Activated naive CD4-positive, alpha-beta T cell treated with anti-CD3 and anti-CD28 coated beads, Interleukin-2, amount 10 ng/mL, durations not matched to agents 7 days and 5 days (primary cell): ENCODE measurements at regions not wholly inside any gene's neighbourhood (a gene's known extent, or its start where the extent isn't known, plus 50 kb on each side); places are given as distances from the start of the nearest gene placed in this dataset.

Experiments
- CTCF ChIA-PET: fragments of 350-600 bp; sonication (Branson Sonifier 250); formaldehyde crosslinking; loops from one replicate; lab custom pipeline; 2021; ENCODE audit warnings: antibody characterized with exemption; lab: Charles Lee
- DNase-seq: peaks from one replicate; pipeline ENCODE4 v3.0.0-alpha.2; 2020
- H3K27ac Mint-ChIP-seq: one replicate; pipeline ENCODE4 v1.8.0; 2021; ENCODE audit warnings: mild to moderate bottlenecking, moderate library complexity, mixed read lengths
- H3K27me3 Mint-ChIP-seq: one replicate; pipeline ENCODE4 v1.8.0; 2021; ENCODE audit warnings: mild to moderate bottlenecking, mixed read lengths
- H3K36me3 Mint-ChIP-seq: one replicate; pipeline ENCODE4 v1.8.0; 2021; ENCODE audit warnings: mixed read lengths
- H3K4me1 Mint-ChIP-seq: one replicate; pipeline ENCODE4 v1.8.0; 2021; ENCODE audit warnings: mixed read lengths
- H3K4me3 Mint-ChIP-seq: one replicate; pipeline ENCODE4 v1.8.0; 2021; ENCODE audit warnings: mild to moderate bottlenecking, moderate library complexity, mixed read lengths
- H3K9me3 Mint-ChIP-seq: one replicate; pipeline ENCODE4 v1.8.0; 2021; ENCODE audit warnings: mixed read lengths

DNA sequence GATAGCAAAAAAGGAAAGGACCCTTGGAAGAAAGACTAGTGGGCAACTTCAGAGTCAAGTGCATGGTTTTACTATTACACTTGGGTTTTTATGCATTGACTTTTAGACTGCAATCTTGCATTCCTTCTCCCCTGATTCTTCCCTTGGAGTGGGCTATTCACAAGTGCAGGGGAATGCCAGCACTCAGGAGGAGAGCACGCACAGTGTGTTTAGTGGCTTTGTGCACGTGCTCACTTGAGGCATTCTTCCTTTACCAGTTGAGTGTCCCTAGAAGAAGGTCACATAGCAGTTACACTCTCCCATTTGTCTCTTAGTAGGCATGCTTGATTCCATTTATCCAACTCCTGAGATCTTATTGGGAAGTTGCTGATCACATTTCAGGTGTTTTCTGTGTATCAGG lies 351.1 kb upstream of the HSFY2 start:
- no peak for DNase-seq
- Mint-ChIP-seq H3K27ac (no peak overlapping the region), H3K4me3 (no peak overlapping the region), H3K27me3 (peaks cover 5% of the 10 kb centered on the region), H3K36me3 (no peaks in the 10 kb centered on the region), H3K4me1 (no peaks in the 10 kb centered on the region), H3K9me3 (no peaks in the 10 kb centered on the region)
- CTCF ChIA-PET: no interaction called here

DNA sequence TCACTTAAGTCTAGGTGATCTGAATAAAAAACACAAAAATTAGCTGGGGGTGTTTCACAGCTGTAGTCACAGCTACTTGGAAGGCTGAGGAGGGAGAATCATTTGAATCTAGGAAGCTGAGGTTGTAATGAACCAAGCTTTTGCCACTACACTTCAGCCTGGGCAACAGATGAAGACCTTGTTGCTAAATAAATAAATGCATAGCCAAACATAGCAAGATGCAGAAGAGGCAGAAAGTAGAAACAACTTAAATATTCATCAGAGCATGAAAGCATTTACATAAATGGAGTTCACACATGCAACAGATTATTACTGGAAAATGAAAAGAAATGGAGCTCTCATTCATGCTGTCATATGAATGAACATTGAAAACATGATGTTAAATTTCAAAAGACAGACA lies 348.9 kb upstream of the HSFY2 start:
- CTCF ChIA-PET: no interaction called here
- Mint-ChIP-seq H3K9me3 (no peaks in the 10 kb centered on the region), H3K4me3 (no peak overlapping the region), H3K4me1 (no peaks in the 10 kb centered on the region), H3K36me3 (no peaks in the 10 kb centered on the region), H3K27ac (no peak overlapping the region), H3K27me3 (peaks cover 5% of the 10 kb centered on the region)
- DNase-seq: no peak

DNA sequence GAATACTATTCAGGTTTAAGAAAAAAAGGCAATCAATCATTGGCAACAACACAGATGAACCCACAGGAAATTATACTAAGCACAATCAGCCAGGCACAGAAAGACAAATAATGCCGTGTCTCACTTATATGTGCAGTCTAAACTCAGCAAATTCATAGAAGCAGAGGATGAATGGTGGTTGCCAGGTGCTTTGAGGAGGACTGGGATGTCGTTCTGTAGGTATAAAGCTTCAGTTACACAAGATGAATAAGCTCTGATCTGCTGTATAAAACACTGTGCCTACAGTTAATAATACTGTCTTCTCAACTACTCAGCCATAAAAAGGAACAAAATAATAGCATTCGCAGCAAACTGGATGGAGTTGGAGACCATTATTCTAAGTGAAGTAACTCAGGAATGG lies 324.8 kb upstream of the HSFY2 start:
- Mint-ChIP-seq H3K27ac (no peak overlapping the region), H3K36me3 (no peaks in the 10 kb centered on the region), H3K9me3 (peaks cover 6% of the 10 kb centered on the region), H3K27me3 (no peaks in the 10 kb centered on the region), H3K4me1 (no peaks in the 10 kb centered on the region), H3K4me3 (no peak overlapping the region)
- CTCF ChIA-PET: no interaction called here
- DNase-seq: no peak

DNA sequence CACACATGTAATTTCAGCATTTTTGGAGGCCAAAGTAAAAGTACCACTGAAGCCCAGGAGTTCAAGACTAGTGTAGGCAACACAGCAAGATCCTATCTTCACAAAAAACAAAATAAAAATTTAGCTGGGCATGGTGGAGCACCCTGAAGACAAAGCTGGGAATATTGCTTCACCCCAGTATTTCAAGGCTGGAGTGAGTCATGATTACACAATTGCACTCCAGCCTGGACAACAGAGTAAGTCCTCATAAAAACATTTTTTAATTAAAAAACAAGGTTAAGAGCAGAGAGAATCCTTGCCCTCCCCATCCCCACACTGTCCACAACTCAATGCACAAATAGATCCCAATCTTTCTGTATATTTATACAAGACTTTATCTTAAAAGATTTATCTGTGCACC lies 321.9 kb upstream of the HSFY2 start:
- no peaks in the 10 kb centered on the region for H3K4me1 Mint-ChIP-seq
- H3K36me3 Mint-ChIP-seq: no peaks in the 10 kb centered on the region
- DNase-seq: no peak
- H3K27ac Mint-ChIP-seq: no peak overlapping the region
- peaks cover 11% of the 10 kb centered on the region for H3K27me3 Mint-ChIP-seq
- H3K9me3 Mint-ChIP-seq: no peaks in the 10 kb centered on the region
- H3K4me3 Mint-ChIP-seq: no peak overlapping the region
- CTCF ChIA-PET: no interaction called here

DNA sequence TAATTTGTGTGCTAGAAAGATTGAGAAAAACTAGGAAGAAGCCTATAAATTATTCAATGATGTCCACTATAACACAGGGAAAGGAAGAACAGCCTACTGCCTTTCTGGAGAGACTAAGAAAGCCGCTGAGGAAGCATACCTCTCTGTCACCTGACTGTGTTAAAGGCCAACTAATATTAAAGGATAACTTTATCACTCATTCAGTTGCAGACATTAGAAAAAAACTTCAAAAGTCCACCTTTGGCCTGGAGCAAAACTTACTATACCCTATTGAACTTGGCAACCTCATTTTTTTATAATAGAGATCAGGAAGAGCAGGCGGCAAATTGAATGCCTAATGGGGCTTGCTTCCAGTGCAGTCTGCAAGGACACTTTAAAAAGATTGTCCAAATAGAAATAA lies 309.5 kb upstream of the HSFY2 start:
- Mint-ChIP-seq H3K36me3 (no peaks in the 10 kb centered on the region), H3K27ac (no peak overlapping the region), H3K27me3 (peaks cover 5% of the 10 kb centered on the region), H3K4me3 (no peak overlapping the region), H3K9me3 (no peaks in the 10 kb centered on the region), H3K4me1 (no peaks in the 10 kb centered on the region)
- DNase-seq: no peak
- CTCF ChIA-PET: no interaction called here

DNA sequence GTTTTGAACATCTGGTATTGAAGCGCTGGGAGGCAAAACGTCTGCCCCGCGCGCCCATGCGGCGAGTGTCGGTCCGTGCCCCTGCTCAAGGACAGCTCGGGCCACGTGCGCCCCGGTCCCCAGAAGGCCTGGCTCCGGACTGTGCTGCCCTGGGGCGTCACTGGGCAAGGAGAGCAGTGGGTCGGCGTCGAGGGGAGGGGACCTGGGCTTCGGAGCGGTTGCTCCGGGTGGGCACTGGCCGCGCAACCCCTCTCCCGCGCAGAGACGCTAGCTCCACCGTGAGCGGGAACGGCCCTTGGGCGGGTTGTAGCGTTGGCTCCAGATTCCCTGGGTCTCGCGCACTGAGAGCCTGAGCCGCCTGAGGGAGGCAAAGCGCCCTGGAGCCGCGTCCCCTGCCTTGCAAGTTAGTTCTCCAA lies 304.2 kb upstream of the HSFY2 start:
- DNase-seq: peak; percentile 34
- Mint-ChIP-seq H3K36me3 (peaks cover 4% of the 10 kb centered on the region), H3K9me3 (no peaks in the 10 kb centered on the region), H3K4me3 (peak overlapping the region; percentile 90), H3K27ac (peak overlapping the region; percentile 82), H3K4me1 (peaks cover 14% of the 10 kb centered on the region), H3K27me3 (peaks cover 14% of the 10 kb centered on the region)
- CTCF ChIA-PET: no interaction called here

DNA sequence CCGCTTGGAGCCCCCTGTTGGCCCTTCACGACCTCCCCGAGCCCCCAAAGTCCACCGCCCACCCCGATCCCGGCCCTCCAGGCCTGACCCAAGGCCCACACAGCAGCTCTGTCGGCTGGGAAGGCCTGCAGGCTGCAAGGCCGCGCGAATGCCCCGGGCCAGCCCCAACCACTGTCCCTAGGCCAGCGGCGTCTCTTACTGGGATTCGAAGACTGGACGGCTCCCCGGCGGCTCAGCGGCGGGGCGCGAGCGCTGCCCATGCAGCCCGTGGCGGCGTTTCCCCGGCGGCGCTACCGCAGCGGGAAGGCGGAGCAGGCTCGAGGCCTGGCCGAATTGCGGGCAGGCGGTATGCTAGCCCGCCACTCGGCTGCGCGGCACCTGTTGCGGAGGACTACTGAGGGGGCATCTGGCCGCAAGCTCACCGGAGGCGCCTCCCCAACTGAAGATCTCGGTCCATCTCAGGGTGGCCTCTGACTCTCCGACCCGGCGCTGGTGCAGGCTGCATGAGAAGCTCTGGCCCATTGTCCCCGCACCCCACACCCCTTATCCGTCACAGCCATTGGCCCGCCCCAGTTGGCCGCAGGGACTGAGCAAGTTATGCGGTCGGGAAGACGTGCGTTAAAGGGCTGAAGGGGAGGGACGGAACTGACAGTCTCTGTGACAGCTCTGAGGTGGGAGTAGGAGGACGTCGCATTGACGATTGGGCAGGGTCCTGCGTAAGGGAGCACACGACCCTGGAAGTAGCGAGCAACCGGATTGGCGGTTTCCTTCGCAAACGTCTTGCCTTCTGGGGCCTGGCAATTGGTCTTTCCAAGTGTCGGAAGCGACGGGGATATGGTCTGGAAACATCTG lies 303.5 kb upstream of the HSFY2 start:
- Mint-ChIP-seq H3K4me3 (peak overlapping the region; percentile 90), H3K4me1 (peaks cover 14% of the 10 kb centered on the region), H3K27ac (peak overlapping the region; percentile 82), H3K27me3 (peaks cover 14% of the 10 kb centered on the region), H3K9me3 (no peaks in the 10 kb centered on the region), H3K36me3 (peaks cover 4% of the 10 kb centered on the region)
- CTCF ChIA-PET: no interaction called here
- DNase-seq: peak; percentile 60

DNA sequence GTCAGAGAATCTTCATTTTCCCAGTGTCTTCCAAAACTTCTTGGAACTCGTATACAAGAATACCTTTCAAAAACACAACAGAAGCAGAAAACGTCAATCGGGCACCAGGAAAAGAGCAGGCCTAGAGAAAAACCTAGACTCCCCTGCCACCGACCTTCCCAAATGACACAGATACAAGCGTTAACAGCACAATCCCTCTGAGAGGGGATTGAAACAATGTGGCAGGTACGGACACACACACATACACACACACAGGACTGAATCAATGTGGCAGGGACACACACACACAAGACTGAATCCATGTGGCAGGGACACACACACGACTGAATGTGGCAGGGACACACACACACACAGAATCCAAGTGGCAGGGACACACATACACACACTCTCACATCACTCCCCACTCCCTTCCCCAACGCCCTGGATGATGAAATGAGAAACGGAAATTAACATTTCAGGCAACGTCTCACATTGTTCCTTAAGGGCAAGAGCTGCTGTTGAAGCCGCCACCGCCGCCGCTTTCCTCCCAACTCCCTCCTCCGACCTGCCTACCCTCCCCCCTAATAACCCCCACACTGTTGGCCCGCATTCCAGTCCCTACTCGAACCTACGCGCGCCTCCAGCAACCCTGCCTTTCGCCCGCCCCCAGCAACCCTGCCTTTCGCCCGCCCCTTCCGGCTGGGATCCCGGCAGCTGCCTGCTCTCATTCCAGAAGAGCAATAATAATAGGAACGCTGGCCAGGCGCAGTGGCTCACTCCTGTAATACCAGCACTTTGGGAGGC lies 302.1 kb upstream of the HSFY2 start:
- CTCF ChIA-PET: no interaction called here
- peak; percentile 55 for DNase-seq
- Mint-ChIP-seq H3K27ac (peak overlapping the region; percentile 67), H3K4me1 (peaks cover 14% of the 10 kb centered on the region), H3K9me3 (no peaks in the 10 kb centered on the region), H3K27me3 (peaks cover 14% of the 10 kb centered on the region), H3K36me3 (peaks cover 4% of the 10 kb centered on the region), H3K4me3 (peak overlapping the region; percentile 78)

DNA sequence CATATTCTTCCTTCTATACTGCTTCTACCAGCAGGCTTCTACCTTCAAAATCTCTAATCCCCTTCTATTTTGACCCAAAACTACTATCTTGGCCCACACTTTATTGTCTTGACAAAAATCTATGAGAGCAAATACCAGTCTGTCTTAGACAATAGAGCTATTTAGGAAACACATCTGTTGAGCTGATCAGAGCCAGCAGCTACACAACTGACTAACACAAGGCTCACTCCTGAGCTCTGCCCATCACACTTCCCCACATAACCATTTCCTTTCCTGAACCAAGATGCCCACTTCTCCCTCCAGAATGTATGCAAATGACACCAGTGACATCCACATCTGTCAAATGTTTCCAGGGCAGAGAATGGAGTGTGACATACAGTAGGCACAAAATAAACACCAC lies 293.9 kb upstream of the HSFY2 start:
- Mint-ChIP-seq H3K36me3 (peaks cover 2% of the 10 kb centered on the region), H3K4me3 (no peak overlapping the region), H3K9me3 (no peaks in the 10 kb centered on the region), H3K27me3 (no peaks in the 10 kb centered on the region), H3K4me1 (no peaks in the 10 kb centered on the region), H3K27ac (no peak overlapping the region)
- CTCF ChIA-PET: no interaction called here
- DNase-seq: no peak

DNA sequence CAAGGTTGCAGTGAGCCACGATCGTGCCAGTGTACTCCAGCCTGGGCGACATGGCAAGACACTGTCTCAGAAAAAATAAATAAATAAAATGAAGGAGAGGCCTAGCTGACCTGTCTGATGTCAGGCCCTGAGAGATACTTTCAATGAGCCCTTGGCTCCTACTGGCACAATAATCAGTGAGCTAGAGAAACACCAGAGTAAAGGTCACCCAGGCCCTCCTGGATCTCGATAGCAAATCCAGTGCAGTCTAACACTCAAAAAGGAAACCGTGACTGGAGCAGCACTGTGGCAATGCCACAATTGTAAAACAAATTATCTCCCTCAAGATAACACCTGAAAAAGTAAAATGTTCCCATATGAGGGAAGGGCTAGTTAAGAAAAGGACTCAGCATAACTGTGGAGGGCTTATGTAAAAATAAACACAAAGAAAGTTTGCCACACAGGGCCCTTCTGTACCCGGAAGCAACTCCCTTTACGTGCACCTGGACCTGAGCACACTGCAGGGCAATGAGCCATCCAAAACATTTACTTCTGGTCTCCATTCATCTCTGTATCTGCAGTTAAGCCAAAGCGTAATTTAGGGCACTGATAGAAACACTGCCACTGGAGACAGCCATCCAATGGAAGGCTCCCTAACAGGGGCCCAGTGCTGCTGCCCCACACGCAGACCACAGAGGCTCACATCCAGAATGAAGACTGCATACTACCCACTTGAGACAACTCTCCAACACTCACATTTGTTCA lies 293.1 kb upstream of the HSFY2 start:
- CTCF ChIA-PET: no interaction called here
- H3K36me3 Mint-ChIP-seq: peaks cover 2% of the 10 kb centered on the region
- no peaks in the 10 kb centered on the region for H3K9me3 Mint-ChIP-seq
- no peak overlapping the region for H3K27ac Mint-ChIP-seq
- H3K4me1 Mint-ChIP-seq: no peaks in the 10 kb centered on the region
- DNase-seq: no peak
- no peaks in the 10 kb centered on the region for H3K27me3 Mint-ChIP-seq
- no peak overlapping the region for H3K4me3 Mint-ChIP-seq

DNA sequence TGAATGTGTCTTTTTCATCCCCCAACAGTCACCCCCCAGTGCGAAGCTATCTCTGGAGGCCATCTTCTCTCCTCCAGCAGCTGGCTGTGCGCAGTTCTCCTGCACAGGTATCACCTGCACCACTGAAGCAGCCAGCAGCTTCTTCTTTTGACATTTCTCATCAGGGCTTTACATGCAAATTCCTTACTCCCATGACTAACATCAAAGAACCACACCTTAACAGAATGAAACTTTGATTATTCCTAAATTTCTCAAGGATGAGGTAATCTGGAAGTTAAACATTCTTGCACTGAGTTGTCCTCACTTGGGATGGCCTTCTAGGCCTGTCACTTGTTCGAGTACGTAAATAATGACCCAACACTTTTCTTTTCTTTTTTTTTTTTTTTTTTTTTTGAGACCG lies 291.6 kb upstream of the HSFY2 start:
- H3K36me3 Mint-ChIP-seq: peaks cover 2% of the 10 kb centered on the region
- H3K27me3 Mint-ChIP-seq: no peaks in the 10 kb centered on the region
- no peak overlapping the region for H3K4me3 Mint-ChIP-seq
- CTCF ChIA-PET: no interaction called here
- no peak overlapping the region for H3K27ac Mint-ChIP-seq
- H3K4me1 Mint-ChIP-seq: no peaks in the 10 kb centered on the region
- H3K9me3 Mint-ChIP-seq: no peaks in the 10 kb centered on the region
- no peak for DNase-seq

DNA sequence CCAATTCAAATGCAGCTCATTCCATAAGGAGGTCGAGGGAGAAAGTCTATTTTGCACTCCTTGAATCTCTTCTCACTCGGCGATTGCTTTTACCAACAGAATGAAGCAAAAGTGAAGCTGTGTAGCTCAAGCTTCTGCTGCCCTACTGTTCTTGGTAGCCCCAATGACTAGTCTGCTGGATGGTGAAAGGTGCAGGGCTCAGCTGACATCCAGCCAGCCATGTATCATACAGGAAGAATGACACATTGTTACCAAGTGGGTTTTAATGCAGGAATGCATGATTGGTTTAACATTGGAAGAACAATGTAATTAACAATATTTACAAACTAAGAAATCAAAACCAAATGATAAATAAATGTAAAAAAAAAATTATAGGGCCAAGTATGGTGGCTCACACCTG lies 286.2 kb upstream of the HSFY2 start:
- DNase-seq: no peak
- Mint-ChIP-seq H3K4me1 (no peaks in the 10 kb centered on the region), H3K27me3 (no peaks in the 10 kb centered on the region), H3K36me3 (peaks cover 3% of the 10 kb centered on the region), H3K4me3 (no peak overlapping the region), H3K27ac (no peak overlapping the region), H3K9me3 (no peaks in the 10 kb centered on the region)
- CTCF ChIA-PET: no interaction called here

DNA sequence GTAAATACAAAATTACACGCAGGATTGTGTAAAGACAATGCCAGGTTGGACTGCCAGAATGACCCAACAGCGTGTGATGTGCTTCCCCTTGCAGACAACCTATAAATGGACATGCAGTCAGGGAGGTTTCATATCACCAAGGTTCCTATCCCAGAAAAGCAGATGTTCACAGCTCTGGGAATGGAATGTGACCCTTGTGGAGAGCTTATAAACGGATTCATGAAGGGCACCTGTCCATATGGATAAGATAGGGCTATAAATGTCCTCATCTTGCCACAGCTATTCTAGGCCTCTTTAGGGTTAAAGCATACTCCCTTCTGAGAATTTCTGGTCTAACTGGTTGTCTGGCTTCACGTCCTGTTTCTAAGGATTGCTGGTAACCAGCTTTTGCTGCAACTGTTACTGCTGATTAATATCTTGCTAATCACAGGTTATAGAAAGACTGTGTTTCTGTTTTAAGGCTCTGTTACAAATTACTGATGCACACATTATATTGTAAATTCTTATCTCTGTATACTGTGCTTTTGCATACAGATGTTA lies 285.4 kb upstream of the HSFY2 start:
- no peaks in the 10 kb centered on the region for H3K9me3 Mint-ChIP-seq
- no peak for DNase-seq
- CTCF ChIA-PET: no interaction called here
- peaks cover 3% of the 10 kb centered on the region for H3K36me3 Mint-ChIP-seq
- no peaks in the 10 kb centered on the region for H3K27me3 Mint-ChIP-seq
- H3K27ac Mint-ChIP-seq: no peak overlapping the region
- H3K4me3 Mint-ChIP-seq: no peak overlapping the region
- H3K4me1 Mint-ChIP-seq: no peaks in the 10 kb centered on the region

DNA sequence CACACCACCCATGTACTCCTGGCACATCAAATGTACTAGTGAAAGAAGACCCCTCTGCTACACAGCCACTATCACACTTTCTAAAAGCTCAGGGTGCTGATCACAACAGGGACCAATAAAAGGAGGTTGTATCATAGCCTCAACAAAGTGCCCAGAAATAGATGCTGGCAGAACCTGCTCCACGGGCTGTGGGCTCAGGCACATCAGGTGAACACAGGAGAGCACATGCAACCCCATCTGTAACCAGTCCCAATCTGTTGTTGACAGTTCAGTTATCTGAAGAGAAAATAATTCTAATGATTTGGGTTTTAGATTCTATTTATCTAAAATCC lies 282.6 kb upstream of the HSFY2 start:
- CTCF ChIA-PET: no interaction called here
- Mint-ChIP-seq H3K36me3 (peaks cover 3% of the 10 kb centered on the region), H3K4me3 (no peak overlapping the region), H3K27ac (no peak overlapping the region), H3K4me1 (no peaks in the 10 kb centered on the region), H3K9me3 (no peaks in the 10 kb centered on the region), H3K27me3 (no peaks in the 10 kb centered on the region)
- no peak for DNase-seq
